B cell (primary cell): ENCODE measurements at regions not wholly inside any gene's neighbourhood (a gene's known extent, or its start where the extent isn't known, plus 50 kb on each side); places are given as distances from the start of the nearest gene placed in this dataset.

Source experiments
- ATAC-seq: fragments of 200-7000 bp; cut with Tn5 transposase; one replicate; pipeline ENCODE4 v1.10.0; 2021; ENCODE audit warnings: low read depth, mild to moderate bottlenecking, moderate number of reproducible peaks, moderate library complexity
- CTCF ChIA-PET: fragments of 350-600 bp; sonication (Branson Sonifier 250); formaldehyde crosslinking; loops from one replicate; lab custom pipeline; 2021; ENCODE audit warnings: antibody characterized with exemption, inconsistent platforms; lab: Charles Lee
- POLR2A ChIA-PET: fragments of 350-600 bp; sonication (Branson Sonifier 250); formaldehyde crosslinking; loops from one replicate; lab custom pipeline; 2021; ENCODE audit warnings: antibody characterized with exemption; lab: Charles Lee
- DNase-seq: peaks from one replicate; pipeline ENCODE4 v3.0.0; 2013
- H2AFZ ChIP-seq: 2 replicates; pipeline ENCODE4 v1.6.1; 2012; ENCODE audit warnings: mild to moderate bottlenecking, low read depth, low read length; ENCODE audit not compliant: insufficient read depth, poor library complexity, severe bottlenecking
- H3K27ac ChIP-seq, 2 donors: 1 replicate in 1 of 2; 2 replicates in 1 of 2; pipeline ENCODE4 v1.5.1; 2012 to 2013; ENCODE audit warnings: low read length in 2 of 2, mild to moderate bottlenecking in 2 of 2, moderate library complexity in 1 of 2
- H3K27me3 ChIP-seq, 4 experiments: fragments of 200-600 bp in 1 of 4; sonication (generic) in 1 of 4; replicated peaks in 1 of 4; 1 replicate in 2 of 4; 2 replicates in 2 of 4; pipeline versions ENCODE4 v1.6.1 to v1.7.0; 2013 to 2016; ENCODE audit warnings: low read length in 3 of 4, mild to moderate bottlenecking in 2 of 4, mixed read lengths in 1 of 4, moderate library complexity in 1 of 4; ENCODE audit not compliant: insufficient read depth in 4 of 4, control insufficient read depth in 3 of 4; ENCODE audit errors: control extremely low read depth in 1 of 4
- H3K36me3 ChIP-seq, 2 experiments: replicated peaks in 1 of 2; 1 replicate in 1 of 2; 2 replicates in 1 of 2; pipeline versions ENCODE4 v1.6.1 to v1.7.1; 2013; ENCODE audit warnings: low read length in 1 of 2; ENCODE audit not compliant: insufficient read depth in 2 of 2, control insufficient read depth in 1 of 2; ENCODE audit errors: control extremely low read depth in 1 of 2, extremely low read depth in 1 of 2
- H3K4me1 ChIP-seq, 2 donors: fragments of 200-600 bp in 1 of 2; sonication (generic) in 1 of 2; 1 replicate in 1 of 2; 2 replicates in 1 of 2; pipeline versions ENCODE4 v1.5.1 to v1.6.1; 2013 to 2017; ENCODE audit warnings: low read length in 2 of 2; ENCODE audit not compliant: control insufficient read depth in 2 of 2, insufficient read depth in 2 of 2
- H3K4me2 ChIP-seq: replicated peaks from 2 replicates; pipeline ENCODE3; 2012; ENCODE audit warnings: mild to moderate bottlenecking, low read depth, low read length; ENCODE audit not compliant: poor library complexity, severe bottlenecking
- H3K4me3 ChIP-seq, 5 experiments: fragments of 200-600 bp in 1 of 5; sonication (generic) in 1 of 5; 1 replicate in 3 of 5; 2 replicates in 2 of 5; pipeline versions ENCODE4 v1.5.1 to v1.7.0; 2011 to 2016; ENCODE audit warnings: low read length in 4 of 5, mild to moderate bottlenecking in 4 of 5, low read depth in 2 of 5, control low read depth in 1 of 5, moderate library complexity in 1 of 5; ENCODE audit not compliant: insufficient read depth in 1 of 5; ENCODE audit errors: control extremely low read depth in 1 of 5, extremely low read depth in 1 of 5
- H3K79me2 ChIP-seq: fragments of 200-600 bp; sonication (generic); one replicate; pipeline ENCODE4 v1.6.0; 2016; ENCODE audit warnings: low read length; ENCODE audit not compliant: control insufficient read depth, insufficient read depth
- H3K9ac ChIP-seq: fragments of 200-600 bp; sonication (generic); 2 replicates; pipeline ENCODE4 v1.6.1; 2017; ENCODE audit warnings: mild to moderate bottlenecking, low read length, moderate library complexity
- H3K9me3 ChIP-seq, 3 donors: one replicate each; pipeline versions ENCODE4 v1.6.1 to v1.7.1; 2013; ENCODE audit warnings: low read length in 2 of 3; ENCODE audit not compliant: control insufficient read depth in 2 of 3, insufficient read depth in 1 of 3; ENCODE audit errors: control extremely low read depth in 1 of 3
- H4K20me1 ChIP-seq: 2 replicates; pipeline ENCODE4 v1.6.0; 2012; ENCODE audit warnings: mild to moderate bottlenecking, low read length; ENCODE audit not compliant: insufficient read depth, control insufficient read depth, poor library complexity, severe bottlenecking
- H3K27ac Mint-ChIP-seq: one replicate; pipeline ENCODE4 v1.8.0; 2021; ENCODE audit warnings: mixed read lengths
- H3K27me3 Mint-ChIP-seq: one replicate; pipeline ENCODE4 v1.8.0; 2021; ENCODE audit warnings: mixed read lengths
- H3K4me1 Mint-ChIP-seq: one replicate; pipeline ENCODE4 v1.8.0; 2021; ENCODE audit warnings: mixed read lengths
- H3K4me3 Mint-ChIP-seq: one replicate; pipeline ENCODE4 v1.8.0; 2021; ENCODE audit warnings: mixed read lengths
- H3K9me3 Mint-ChIP-seq: one replicate; pipeline ENCODE4 v1.8.0; 2022; ENCODE audit warnings: mixed read lengths; ENCODE audit not compliant: insufficient read depth
- EZH2 ChIP-seq: IDR thresholded peaks from 2 replicates; pipeline ENCODE4 v1.6.1; 2012; ENCODE audit warnings: borderline replicate concordance, low read depth, mild to moderate bottlenecking, moderate library complexity, low read length; ENCODE audit not compliant: insufficient read depth, poor library complexity, severe bottlenecking
- WGBS: methylation state at CpG from one replicate; pipeline ENCODE4 v1.1.5; 2013; ENCODE audit warnings: missing lambda C conversion rate; ENCODE audit not compliant: insufficient coverage; 5-methylcytosine and 5-hydroxymethylcytosine counted together
- intact Hi-C: fragments of 100-400 bp; cut with micrococcal nuclease; formaldehyde crosslinking; loops from one replicate; pipeline ENCODE4 v1.10.0; 2022
- TF ChIP-seq, protein P1 (sequence below): fragments of 200-600 bp; IDR thresholded peaks from one replicate; pipeline ENCODE4 v1.8.0; 2022; ENCODE audit warnings: antibody characterized with exemption, mild to moderate bottlenecking

DNA sequence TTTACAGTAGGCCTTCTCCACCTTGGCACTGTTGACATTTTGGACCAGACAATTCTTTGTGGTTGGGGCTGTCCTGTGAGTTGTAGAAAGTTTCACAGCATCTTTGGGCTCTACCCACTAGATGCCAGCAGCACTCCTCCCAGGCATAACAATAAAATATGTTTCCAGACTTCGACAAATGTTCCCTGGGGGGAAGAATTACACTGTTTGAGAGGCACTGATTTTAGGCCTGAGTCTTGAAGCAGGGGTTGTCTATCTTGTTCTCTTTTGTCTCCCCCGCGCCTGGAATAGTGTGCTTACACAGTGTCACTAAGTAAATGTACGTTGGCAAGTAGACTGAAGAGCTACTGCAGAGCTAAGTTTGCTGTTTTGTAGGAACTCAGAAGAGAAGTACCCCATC lies 254.4 kb upstream of the BOD1L1 start:
- TF ChIP-seq EZH2 = no peak
- TF ChIP-seq, protein P1, sequence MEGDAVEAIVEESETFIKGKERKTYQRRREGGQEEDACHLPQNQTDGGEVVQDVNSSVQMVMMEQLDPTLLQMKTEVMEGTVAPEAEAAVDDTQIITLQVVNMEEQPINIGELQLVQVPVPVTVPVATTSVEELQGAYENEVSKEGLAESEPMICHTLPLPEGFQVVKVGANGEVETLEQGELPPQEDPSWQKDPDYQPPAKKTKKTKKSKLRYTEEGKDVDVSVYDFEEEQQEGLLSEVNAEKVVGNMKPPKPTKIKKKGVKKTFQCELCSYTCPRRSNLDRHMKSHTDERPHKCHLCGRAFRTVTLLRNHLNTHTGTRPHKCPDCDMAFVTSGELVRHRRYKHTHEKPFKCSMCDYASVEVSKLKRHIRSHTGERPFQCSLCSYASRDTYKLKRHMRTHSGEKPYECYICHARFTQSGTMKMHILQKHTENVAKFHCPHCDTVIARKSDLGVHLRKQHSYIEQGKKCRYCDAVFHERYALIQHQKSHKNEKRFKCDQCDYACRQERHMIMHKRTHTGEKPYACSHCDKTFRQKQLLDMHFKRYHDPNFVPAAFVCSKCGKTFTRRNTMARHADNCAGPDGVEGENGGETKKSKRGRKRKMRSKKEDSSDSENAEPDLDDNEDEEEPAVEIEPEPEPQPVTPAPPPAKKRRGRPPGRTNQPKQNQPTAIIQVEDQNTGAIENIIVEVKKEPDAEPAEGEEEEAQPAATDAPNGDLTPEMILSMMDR = no peak
- intact Hi-C loops = no loop called here
- Histone ChIP-seq H3K4me3 (no peak overlapping the region), H3K36me3 (no peaks in the 10 kb centered on the region), H2AFZ (no peak overlapping the region), H3K9me3 (no peaks in the 10 kb centered on the region), H3K4me2 (no peak overlapping the region), H3K79me2 (no peaks in the 10 kb centered on the region), H3K4me1 (no peaks in the 10 kb centered on the region), H3K27ac (no peak overlapping the region), H3K27me3 (no peaks in the 10 kb centered on the region), H3K9ac (no peak overlapping the region), H4K20me1 (no peaks in the 10 kb centered on the region)
- H3K4me3 Mint-ChIP-seq = no peak overlapping the region
- CTCF ChIA-PET = no interaction called here
- DNase-seq (no peak), ATAC-seq (no peak)
- H3K4me1 Mint-ChIP-seq = no peaks in the 10 kb centered on the region
- WGBS = 90% methylated on average over 4 of the region's 4 CpGs
- H3K9me3 Mint-ChIP-seq = no peaks in the 10 kb centered on the region
- H3K27ac Mint-ChIP-seq = no peak overlapping the region
- POLR2A ChIA-PET = no interaction called here
- H3K27me3 Mint-ChIP-seq = no peaks in the 10 kb centered on the region

DNA sequence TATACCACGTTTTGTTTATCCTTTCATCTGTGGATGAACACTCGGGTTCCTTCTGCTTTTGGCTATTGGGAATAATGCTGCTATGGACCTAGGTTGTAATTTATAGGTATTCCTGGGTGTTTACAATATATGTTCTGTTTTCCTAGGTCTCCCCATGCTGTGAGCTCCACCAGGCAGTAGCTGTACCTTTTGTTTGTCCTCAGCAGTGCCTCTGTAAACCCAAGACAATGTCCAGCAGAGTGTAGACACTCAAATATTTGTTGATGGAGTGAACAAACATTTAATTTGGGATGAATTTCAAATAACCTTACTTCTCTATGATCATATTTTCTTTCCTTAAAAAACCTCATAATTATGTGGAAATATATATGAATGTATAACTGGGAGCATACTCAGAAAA lies 259.5 kb upstream of the BOD1L1 start:
- no peak overlapping the region for H3K4me3 Mint-ChIP-seq
- H3K27ac Mint-ChIP-seq = no peak overlapping the region

More for the DNA sequence above, 259.5 kb upstream of the BOD1L1 start:
- H3K27me3 ChIP-seq = no peaks in the 10 kb centered on the region
- no peak overlapping the region for H3K9ac ChIP-seq
- H3K79me2 ChIP-seq = no peaks in the 10 kb centered on the region
- H3K36me3 ChIP-seq = no peaks in the 10 kb centered on the region
- no peak overlapping the region for H3K27ac ChIP-seq
- Mint-ChIP-seq H3K9me3 (no peaks in the 10 kb centered on the region), H3K27me3 (peaks cover 10% of the 10 kb centered on the region), H3K4me1 (no peaks in the 10 kb centered on the region)
- no peaks in the 10 kb centered on the region for H3K4me1 ChIP-seq
- no peak overlapping the region for H3K4me2 ChIP-seq
- TF ChIP-seq, protein P1 = no peak
- TF ChIP-seq EZH2 = no peak
- DNase-seq (no peak), ATAC-seq (no peak)
- H3K4me3 ChIP-seq = no peak overlapping the region
- H3K9me3 ChIP-seq = peaks cover 0 to 4% (median 0%) of the 10 kb centered on the region in 3 donors
- no peaks in the 10 kb centered on the region for H4K20me1 ChIP-seq
- intact Hi-C loops = no loop called here
- no CpG with 5 or more reads among the region's 2 CpGs for WGBS
- no peak overlapping the region for H2AFZ ChIP-seq
- CTCF ChIA-PET = no interaction called here
- POLR2A ChIA-PET = no interaction called here
